ENCODE measurements at regions not wholly inside any gene's neighbourhood (a gene's known extent, or its start where the extent isn't known, plus 50 kb on each side); places are given as distances from the start of the nearest gene placed in this dataset.

GRCh38 chr4:125140966-125141495 is 173.7 kb upstream of the FAT4 start:
- TF ChIP-seq CTCF (IDR thresholded peaks at IDR 0.05), result no peak
- no peak overlapping the region for H3K27ac ChIP-seq
- H3K9me3 ChIP-seq (replicated peaks in 1 of 3), result no peaks in the 10 kb centered on the region
- no peaks in the 10 kb centered on the region for H3K27me3 ChIP-seq
- H3K4me3 ChIP-seq, result no peak overlapping the region
- 61 to 68% (median 64%) methylated on average over 4 of the region's 4 CpGs for WGBS, 4 donors
- intact Hi-C loops (cut with DNase I), result no loop called here
- no peak for DNase-seq
- H3K4me1 ChIP-seq (replicated peaks in 1 of 2), result no peaks in the 10 kb centered on the region
- no peaks in the 10 kb centered on the region for H3K36me3 ChIP-seq (replicated peaks in 1 of 2)

GRCh38 chr4:125135652-125136051 is 179.1 kb upstream of the FAT4 start:
- WGBS, 4 donors, result 46 to 69% (median 58%) methylated on average over 2 of the region's 2 CpGs
- Histone ChIP-seq H3K27ac (no peak overlapping the region), H3K27me3 (no peaks in the 10 kb centered on the region), H3K36me3 (replicated peaks in 1 of 2) (no peaks in the 10 kb centered on the region), H3K9me3 (replicated peaks in 1 of 3) (no peaks in the 10 kb centered on the region), H3K4me1 (replicated peaks in 1 of 2) (no peaks in the 10 kb centered on the region), H3K4me3 (no peak overlapping the region)
- no peak for DNase-seq
- intact Hi-C loops (cut with DNase I), result no loop called here
- TF ChIP-seq CTCF (IDR thresholded peaks at IDR 0.05) (no peak), POLR2A (IDR thresholded peaks at IDR 0.05) (no peak)

- H3K4me3 ChIP-seq, result no peak overlapping the region
Observed at GRCh38 chr4:125132729-125133128, 182.0 kb upstream of the FAT4 start.

GRCh38 chr4:125131891-125132680 is 182.7 kb upstream of the FAT4 start:
- Histone ChIP-seq H3K4me3 (no peak overlapping the region), H3K36me3 (replicated peaks in 1 of 2) (no peaks in the 10 kb centered on the region), H3K27ac (no peak overlapping the region), H3K9me3 (replicated peaks in 1 of 3) (no peaks in the 10 kb centered on the region), H3K4me1 (replicated peaks in 1 of 2) (no peaks in the 10 kb centered on the region), H3K27me3 (no peaks in the 10 kb centered on the region)
- 59 to 86% (median 79%) methylated on average over 2 of the region's 2 CpGs for WGBS, 4 donors
- no peak for TF ChIP-seq CTCF (IDR thresholded peaks at IDR 0.05)
- TF ChIP-seq POLR2A (IDR thresholded peaks at IDR 0.05), result no peak
- DNase-seq, result no peak
- intact Hi-C loops (cut with DNase I), result no loop called here

More at GRCh38 chr4:125132729-125133128, 182.0 kb upstream of the FAT4 start:
- TF ChIP-seq CTCF (IDR thresholded peaks at IDR 0.05) (no peak), POLR2A (IDR thresholded peaks at IDR 0.05) (no peak)
- Histone ChIP-seq H3K9me3 (replicated peaks in 1 of 3) (no peaks in the 10 kb centered on the region), H3K27ac (no peak overlapping the region), H3K4me1 (replicated peaks in 1 of 2) (no peaks in the 10 kb centered on the region), H3K36me3 (replicated peaks in 1 of 2) (no peaks in the 10 kb centered on the region), H3K27me3 (no peaks in the 10 kb centered on the region)
- DNase-seq, result no peak
- WGBS, 4 donors, result 78 to 90% (median 83%) methylated on average over 2 of the region's 2 CpGs
- intact Hi-C loops (cut with DNase I), result no loop called here

Data from adrenal gland (tissue), 9 donors.